GM12873 (cell line): ENCODE measurements at regions not wholly inside any gene's neighbourhood (a gene's known extent, or its start where the extent isn't known, plus 50 kb on each side); places are given as distances from the start of the nearest gene placed in this dataset.

ENCODE experiments used
- TF ChIP-seq, protein P1 (sequence below): IDR thresholded peaks from 2 replicates; pipeline ENCODE4 v1.5.1; 2012; ENCODE audit warnings: low read depth, mild to moderate bottlenecking, moderate library complexity, low read length, control low read depth; ENCODE audit not compliant: insufficient read depth; ENCODE audit errors: missing control alignments

DNA sequence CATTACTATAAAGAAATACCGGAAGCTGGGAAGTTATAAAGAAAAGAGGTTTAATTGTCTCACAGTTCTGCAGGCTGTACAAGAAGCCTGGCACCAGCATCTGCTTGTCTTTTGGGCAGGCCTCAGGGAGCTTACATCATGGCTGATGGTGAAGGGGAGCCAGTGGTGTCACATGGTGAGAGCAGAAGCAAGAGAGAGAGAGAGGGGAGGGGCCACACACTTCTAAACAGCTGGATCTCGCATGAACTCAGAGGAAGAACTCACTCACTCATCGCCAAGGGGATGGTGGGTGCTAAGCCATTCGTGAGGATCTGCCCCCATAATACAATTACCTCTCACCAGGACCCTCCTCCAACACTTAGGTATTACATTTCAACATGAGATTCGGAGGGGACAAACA is 51.8 kb upstream of the ANKRD34C start:
- TF ChIP-seq, protein P1, sequence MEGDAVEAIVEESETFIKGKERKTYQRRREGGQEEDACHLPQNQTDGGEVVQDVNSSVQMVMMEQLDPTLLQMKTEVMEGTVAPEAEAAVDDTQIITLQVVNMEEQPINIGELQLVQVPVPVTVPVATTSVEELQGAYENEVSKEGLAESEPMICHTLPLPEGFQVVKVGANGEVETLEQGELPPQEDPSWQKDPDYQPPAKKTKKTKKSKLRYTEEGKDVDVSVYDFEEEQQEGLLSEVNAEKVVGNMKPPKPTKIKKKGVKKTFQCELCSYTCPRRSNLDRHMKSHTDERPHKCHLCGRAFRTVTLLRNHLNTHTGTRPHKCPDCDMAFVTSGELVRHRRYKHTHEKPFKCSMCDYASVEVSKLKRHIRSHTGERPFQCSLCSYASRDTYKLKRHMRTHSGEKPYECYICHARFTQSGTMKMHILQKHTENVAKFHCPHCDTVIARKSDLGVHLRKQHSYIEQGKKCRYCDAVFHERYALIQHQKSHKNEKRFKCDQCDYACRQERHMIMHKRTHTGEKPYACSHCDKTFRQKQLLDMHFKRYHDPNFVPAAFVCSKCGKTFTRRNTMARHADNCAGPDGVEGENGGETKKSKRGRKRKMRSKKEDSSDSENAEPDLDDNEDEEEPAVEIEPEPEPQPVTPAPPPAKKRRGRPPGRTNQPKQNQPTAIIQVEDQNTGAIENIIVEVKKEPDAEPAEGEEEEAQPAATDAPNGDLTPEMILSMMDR: no peak

DNA sequence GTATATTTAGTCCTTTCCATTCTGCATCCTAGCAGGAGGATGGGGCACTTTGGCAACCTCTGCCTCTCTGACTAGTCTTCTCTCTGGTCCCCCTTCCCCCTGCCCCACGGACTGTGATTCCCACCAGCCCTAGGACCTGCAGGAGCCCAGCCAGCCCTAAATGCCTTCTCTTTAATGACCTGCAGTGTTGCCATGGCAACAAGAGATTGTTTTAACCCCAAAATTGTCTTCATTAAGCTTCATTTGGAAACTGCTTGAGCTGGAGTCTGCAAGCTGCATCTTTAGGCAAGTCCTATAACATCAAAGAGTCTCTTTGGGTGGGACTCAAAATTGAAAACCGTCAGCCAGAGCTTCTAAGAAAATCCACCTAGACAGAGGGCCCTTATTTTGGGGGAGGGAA is 59.7 kb upstream of the ANKRD34C start:
- TF ChIP-seq, protein P1: no peak

DNA sequence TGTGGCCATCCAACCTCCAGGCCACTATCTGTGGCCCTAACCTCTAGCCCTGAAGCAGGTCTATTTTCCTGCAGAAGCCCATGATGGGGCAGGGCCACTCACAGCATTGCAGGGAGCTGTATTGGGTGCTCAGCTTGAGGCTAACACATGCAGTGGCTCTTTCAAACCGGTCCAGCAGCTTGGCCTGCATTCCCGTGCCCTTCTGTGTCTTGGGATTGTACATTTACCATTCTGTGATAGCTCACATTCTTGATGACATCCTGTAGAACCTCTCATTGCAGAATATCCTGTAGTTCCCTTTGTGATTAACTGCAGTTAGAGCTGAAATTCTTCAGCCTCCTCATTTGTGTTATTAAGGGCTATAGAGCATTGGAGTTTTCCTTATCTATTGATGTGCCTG is 60.8 kb upstream of the ANKRD34C start:
- TF ChIP-seq, protein P1: no peak

DNA sequence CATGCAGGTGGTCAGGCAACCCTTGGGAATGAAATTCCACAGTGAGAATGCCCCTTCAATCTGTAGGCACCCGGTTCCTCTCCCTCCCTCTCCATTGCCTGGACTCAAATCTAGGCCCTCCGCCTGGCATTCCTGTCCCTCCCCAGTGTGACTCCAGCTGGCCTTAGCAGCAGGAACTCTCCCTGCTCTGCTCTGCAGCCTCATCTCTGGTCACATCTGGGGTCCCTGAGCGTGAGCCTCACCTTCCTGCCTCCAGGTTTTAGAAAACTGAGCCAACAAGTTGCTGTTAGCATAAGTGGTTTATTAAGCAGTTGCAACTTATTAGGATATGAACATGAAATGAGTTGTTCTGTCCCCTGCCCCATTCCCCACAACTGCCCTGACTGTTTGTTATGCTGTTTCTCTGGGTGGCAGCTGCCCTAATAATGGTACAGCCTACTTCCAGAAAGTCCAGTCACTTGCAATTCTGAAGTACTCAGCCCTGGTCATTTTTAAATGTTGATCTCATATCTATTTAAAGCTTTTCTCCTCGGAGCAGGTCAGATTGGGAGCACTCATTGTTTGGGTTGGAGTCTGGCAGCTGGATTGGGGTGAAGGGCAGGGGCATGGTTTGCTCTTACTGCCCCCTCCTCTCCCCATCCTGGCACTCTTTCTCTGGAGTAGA is 63.0 kb upstream of the ANKRD34C start:
- TF ChIP-seq, protein P1: no peak

DNA sequence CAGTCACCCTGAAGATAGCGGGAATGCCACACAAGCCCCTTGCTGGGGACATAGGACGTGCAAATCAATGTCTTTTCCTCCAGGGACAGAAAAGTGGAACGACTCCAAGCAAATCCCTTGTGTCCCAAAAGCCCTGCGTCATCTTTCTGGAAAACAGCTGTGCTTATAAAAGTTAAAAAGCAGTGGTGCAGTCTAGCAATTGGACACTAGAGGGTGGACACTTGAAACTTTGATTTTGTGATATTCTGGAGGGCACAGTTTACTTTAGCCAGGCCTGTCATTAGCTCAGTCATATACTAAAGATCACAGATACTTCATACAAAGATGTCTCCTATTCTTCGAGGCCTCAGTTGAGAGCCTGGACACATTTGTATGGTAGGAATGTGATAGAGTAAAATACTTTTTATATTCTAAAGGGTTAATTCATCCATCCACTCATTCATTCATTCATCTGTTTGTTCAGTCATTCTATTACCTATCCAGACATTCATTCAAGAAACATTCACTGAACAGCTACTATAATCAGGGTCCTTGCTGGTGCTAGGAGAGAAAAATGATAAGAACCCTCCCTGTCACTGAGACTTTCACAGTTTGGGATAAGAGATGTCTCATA is 63.8 kb upstream of the ANKRD34C start:
- TF ChIP-seq, protein P1: peak; percentile 38

DNA sequence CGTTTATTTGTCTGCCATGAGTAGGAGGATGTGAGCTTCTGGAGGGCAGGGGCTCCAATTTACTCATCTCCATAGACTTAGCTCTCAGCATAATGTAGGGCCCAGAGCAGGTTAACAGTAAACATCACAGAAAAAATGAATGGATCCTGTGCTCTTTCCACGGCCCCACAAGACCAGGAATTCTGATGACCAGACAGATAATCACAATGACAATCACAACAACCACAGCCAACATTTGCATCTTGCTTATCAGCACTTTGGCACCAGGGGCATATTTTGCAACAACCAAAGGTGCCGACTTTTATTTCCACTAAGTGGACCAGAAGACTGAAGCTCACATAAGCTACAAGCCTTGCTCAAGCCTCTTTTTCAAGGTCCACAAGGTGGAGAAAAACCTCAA is 68.9 kb upstream of the ANKRD34C start:
- TF ChIP-seq, protein P1: no peak

DNA sequence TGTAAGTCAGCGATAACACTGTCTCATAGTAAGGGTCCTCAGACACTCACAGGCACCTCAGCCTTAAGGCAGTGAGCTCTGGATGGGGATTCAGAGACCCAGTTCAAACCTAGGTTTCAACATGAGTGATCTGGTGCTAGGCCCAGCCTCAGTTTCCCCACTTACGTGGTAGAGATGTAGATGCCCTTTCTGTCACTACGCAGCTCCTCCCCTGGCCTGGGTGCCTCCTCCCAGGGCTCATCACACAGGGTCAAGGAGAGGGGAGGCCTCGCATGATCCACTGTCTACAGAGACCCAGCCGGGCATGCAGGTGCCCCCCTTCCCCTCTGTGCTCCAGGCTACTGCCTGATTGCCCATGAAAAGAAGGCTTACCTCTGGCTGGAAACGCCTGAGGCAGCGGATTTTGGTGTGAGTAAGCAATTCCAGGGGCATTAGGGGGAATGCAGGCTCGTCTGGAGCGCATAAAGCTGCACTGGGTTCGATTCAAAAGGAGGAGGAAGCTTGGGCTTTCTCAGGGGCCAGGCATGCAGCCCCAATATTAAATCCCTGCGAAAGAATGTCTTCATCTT is 69.8 kb upstream of the ANKRD34C start:
- TF ChIP-seq, protein P1: no peak
